Hepatocyte (in vitro differentiated cells): ENCODE measurements at regions not wholly inside any gene's neighbourhood (a gene's known extent, or its start where the extent isn't known, plus 50 kb on each side); places are given as distances from the start of the nearest gene placed in this dataset.

Source experiments
- CTCF ChIP-seq: fragments of 200-600 bp; sonication (generic); IDR thresholded peaks from 2 replicates; pipeline ENCODE4 v1.5.1; 2016; ENCODE audit warnings: antibody characterized with exemption, mild to moderate bottlenecking; ENCODE audit not compliant: poor library complexity
- EZH2 ChIP-seq: fragments of 200-600 bp; sonication (generic); IDR thresholded peaks from 2 replicates; pipeline ENCODE4 v1.6.1; 2016; ENCODE audit warnings: antibody characterized with exemption, mild to moderate bottlenecking, borderline replicate concordance
- EZH2phosphoT487 ChIP-seq: fragments of 200-600 bp; sonication (generic); IDR thresholded peaks from one replicate; pipeline ENCODE4 v1.6.1; 2018; ENCODE audit warnings: antibody characterized with exemption, mild to moderate bottlenecking, low read depth, moderate library complexity; ENCODE audit not compliant: unreplicated experiment, severe bottlenecking

- TF ChIP-seq EZH2, result no peak
- no peak for TF ChIP-seq CTCF
- TF ChIP-seq EZH2phosphoT487, result no peak
These were observed 313.0 kb upstream of the PRKD1 start for GRCh38 chr14:30240685-30241084.
